Adrenal gland (tissue), 9 donors: ENCODE measurements at regions not wholly inside any gene's neighbourhood (a gene's known extent, or its start where the extent isn't known, plus 50 kb on each side); places are given as distances from the start of the nearest gene placed in this dataset.

ENCODE experiments used
- DNase-seq, 7 donors: peaks; one replicate each; pipeline ENCODE4 v3.0.0-alpha.2; 2019 to 2020
- H3K27ac ChIP-seq, 5 donors: fragments of 200-600 bp; sonication (generic) in 4 of 5; 1 replicate in 3 of 5; 2 replicates in 2 of 5; pipeline versions ENCODE4 v1.5.1 to v1.8.0; 2016 to 2020; ENCODE audit warnings: mild to moderate bottlenecking in 1 of 5
- H3K27me3 ChIP-seq: fragments of 200-600 bp; 2 replicates; pipeline ENCODE4 v1.8.0; 2021
- H3K36me3 ChIP-seq, 2 donors: fragments of 200-600 bp; replicated peaks in 1 of 2; 1 replicate in 1 of 2; 2 replicates in 1 of 2; pipeline versions ENCODE4 v1.5.1 to v1.8.0; 2018 to 2022
- H3K4me1 ChIP-seq, 2 donors: fragments of 200-600 bp; replicated peaks in 1 of 2; 1 replicate in 1 of 2; 2 replicates in 1 of 2; pipeline versions ENCODE4 v1.5.1 to v1.8.0; 2018 to 2021
- H3K4me3 ChIP-seq, 4 donors: fragments of 200-600 bp; sonication (generic) in 3 of 4; one replicate each; pipeline ENCODE4 v1.5.1; 2016 to 2018
- H3K9me3 ChIP-seq, 3 donors: fragments of 200-600 bp; sonication (generic) in 1 of 3; replicated peaks in 1 of 3; 1 replicate in 2 of 3; 2 replicates in 1 of 3; pipeline versions ENCODE4 v1.5.1 to v1.8.0; 2016 to 2021
- POLR2A ChIP-seq, 2 donors: fragments of 450-650 bp; IDR thresholded peaks; one replicate each; pipeline ENCODE4 v1.6.1; 2017; ENCODE audit warnings: antibody characterized with exemption in 2 of 2, mild to moderate bottlenecking in 2 of 2, moderate library complexity in 1 of 2
- WGBS, 4 donors: extraction: QIAGEN DNeasy Blood & Tissue Kit in 2 of 4; methylation state at CpG; one replicate each; pipeline versions ENCODE4 v1.1.5 to v1.1.7; 2013 to 2017; 5-methylcytosine and 5-hydroxymethylcytosine counted together
- intact Hi-C, 2 donors: fragments of 100-400 bp; cut with DNase I; formaldehyde crosslinking; loops; one replicate each; pipeline versions ENCODE4 v1.14.1 to v1.15.0; 2022 to 2023
- TF ChIP-seq, protein P1 (sequence below), 6 experiments: fragments of 450-650 bp in 4 of 6; fragments of 200-600 bp in 2 of 6; sonication (generic) in 1 of 6; IDR thresholded peaks; 1 replicate in 5 of 6; 2 replicates in 1 of 6; pipeline versions ENCODE4 v1.5.1 to v1.8.0; 2016 to 2021; ENCODE audit warnings: antibody characterized with exemption in 6 of 6, mild to moderate bottlenecking in 2 of 6, moderate library complexity in 1 of 6
- donor health status: healthy with polysubstance abuse.
- donor health status: Bipolar disorder and iron deficiency.
- donor health status: DM: yes; HTN: yes; CAD: no.
- donor health status: DM: no; HTN: no; CAD: no.
- donor health status: DM: no; HTN: no; CAD: no.

DNA sequence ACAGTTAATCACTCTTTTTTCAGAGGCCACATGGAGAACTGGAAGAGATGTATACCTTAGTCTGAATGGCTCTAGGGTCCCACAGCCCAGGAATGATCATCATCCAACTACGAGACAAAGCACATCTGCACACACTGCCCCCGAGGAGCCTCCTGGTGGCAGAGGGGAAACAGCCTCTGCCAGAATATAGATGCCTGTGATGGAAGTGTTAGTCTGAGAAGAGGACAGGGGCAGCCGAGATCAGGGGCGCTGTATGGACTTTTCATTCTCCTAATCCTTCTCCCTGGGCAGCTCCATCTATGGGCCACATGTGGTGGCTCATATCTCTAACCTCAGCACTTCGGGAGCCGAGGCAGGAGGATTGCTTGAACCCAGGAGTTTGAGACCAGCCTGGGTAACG, 82.8 kb upstream of the CAPRIN2 start:
- 57 to 81% (median 63%) methylated on average over 7 of the region's 7 CpGs for WGBS, 4 donors
- intact Hi-C loops: no loop called here
- TF ChIP-seq, protein P1, sequence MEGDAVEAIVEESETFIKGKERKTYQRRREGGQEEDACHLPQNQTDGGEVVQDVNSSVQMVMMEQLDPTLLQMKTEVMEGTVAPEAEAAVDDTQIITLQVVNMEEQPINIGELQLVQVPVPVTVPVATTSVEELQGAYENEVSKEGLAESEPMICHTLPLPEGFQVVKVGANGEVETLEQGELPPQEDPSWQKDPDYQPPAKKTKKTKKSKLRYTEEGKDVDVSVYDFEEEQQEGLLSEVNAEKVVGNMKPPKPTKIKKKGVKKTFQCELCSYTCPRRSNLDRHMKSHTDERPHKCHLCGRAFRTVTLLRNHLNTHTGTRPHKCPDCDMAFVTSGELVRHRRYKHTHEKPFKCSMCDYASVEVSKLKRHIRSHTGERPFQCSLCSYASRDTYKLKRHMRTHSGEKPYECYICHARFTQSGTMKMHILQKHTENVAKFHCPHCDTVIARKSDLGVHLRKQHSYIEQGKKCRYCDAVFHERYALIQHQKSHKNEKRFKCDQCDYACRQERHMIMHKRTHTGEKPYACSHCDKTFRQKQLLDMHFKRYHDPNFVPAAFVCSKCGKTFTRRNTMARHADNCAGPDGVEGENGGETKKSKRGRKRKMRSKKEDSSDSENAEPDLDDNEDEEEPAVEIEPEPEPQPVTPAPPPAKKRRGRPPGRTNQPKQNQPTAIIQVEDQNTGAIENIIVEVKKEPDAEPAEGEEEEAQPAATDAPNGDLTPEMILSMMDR (IDR thresholded peaks at IDR 0.05): no peak
- no peak for TF ChIP-seq POLR2A (IDR thresholded peaks at IDR 0.05)

GRCh38 chr12:30836656-30837445, 82.1 kb upstream of the CAPRIN2 start:
- TF ChIP-seq, protein P1 (IDR thresholded peaks at IDR 0.05): no peak
- no peak for TF ChIP-seq POLR2A (IDR thresholded peaks at IDR 0.05)
- 65 to 78% (median 70%) methylated on average over 12 of the region's 12 CpGs for WGBS, 4 donors

More for the DNA sequence above, 82.8 kb upstream of the CAPRIN2 start:
- no peak for DNase-seq
- Histone ChIP-seq H3K4me1 (no peaks in the 10 kb centered on the region), H3K27me3 (no peaks in the 10 kb centered on the region), H3K4me3 (no peak overlapping the region), H3K9me3 (no peaks in the 10 kb centered on the region), H3K27ac (no peak overlapping the region), H3K36me3 (no peaks in the 10 kb centered on the region)

GRCh38 chr12:30835216-30835615, 80.5 kb upstream of the CAPRIN2 start:
- intact Hi-C loops: no loop called here
- Histone ChIP-seq H3K36me3 (no peaks in the 10 kb centered on the region), H3K27me3 (no peaks in the 10 kb centered on the region), H3K9me3 (no peaks in the 10 kb centered on the region), H3K4me1 (no peaks in the 10 kb centered on the region), H3K27ac (no peak overlapping the region), H3K4me3 (no peak overlapping the region)
- no peak for DNase-seq
- 79 to 82% (median 81%) methylated on average over 4 of the region's 4 CpGs for WGBS, 4 donors
- TF ChIP-seq, protein P1 (IDR thresholded peaks at IDR 0.05): no peak
- no peak for TF ChIP-seq POLR2A (IDR thresholded peaks at IDR 0.05)

More at GRCh38 chr12:30836656-30837445, 82.1 kb upstream of the CAPRIN2 start:
- no peak overlapping the region for H3K4me3 ChIP-seq
- H3K4me1 ChIP-seq: no peaks in the 10 kb centered on the region
- intact Hi-C loops: no loop called here
- H3K27ac ChIP-seq: no peak overlapping the region
- no peaks in the 10 kb centered on the region for H3K36me3 ChIP-seq
- DNase-seq: no peak
- H3K27me3 ChIP-seq: no peaks in the 10 kb centered on the region
- H3K9me3 ChIP-seq: no peaks in the 10 kb centered on the region

DNA sequence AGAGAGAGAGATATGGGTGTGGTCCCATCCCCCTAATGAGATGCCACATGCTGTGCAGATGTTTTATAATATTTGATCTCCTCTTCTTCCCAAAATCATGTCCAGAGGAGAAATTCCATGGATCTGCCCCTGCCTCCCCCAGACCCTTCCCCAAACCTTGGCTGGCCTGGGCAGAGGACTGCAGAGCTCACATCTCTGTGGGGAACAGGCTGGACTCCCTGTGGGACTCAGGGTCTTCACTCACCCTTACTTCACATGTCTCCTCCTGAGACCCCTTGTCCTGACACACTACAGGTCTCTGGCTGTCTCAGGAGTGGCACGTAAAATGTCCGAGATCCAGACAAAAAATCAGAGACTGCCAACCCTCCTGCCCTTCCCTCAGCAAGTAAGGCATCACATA, 76.0 kb upstream of the CAPRIN2 start:
- intact Hi-C loops: no loop called here
- no peaks in the 10 kb centered on the region for H3K9me3 ChIP-seq
- TF ChIP-seq POLR2A (IDR thresholded peaks at IDR 0.05): no peak
- TF ChIP-seq, protein P1 (IDR thresholded peaks at IDR 0.05): no peak

More for the DNA sequence above, 76.0 kb upstream of the CAPRIN2 start:
- Histone ChIP-seq H3K36me3 (no peaks in the 10 kb centered on the region), H3K27me3 (no peaks in the 10 kb centered on the region), H3K27ac (no peak overlapping the region), H3K4me3 (no peak overlapping the region), H3K4me1 (no peaks in the 10 kb centered on the region)
- DNase-seq: no peak
- 80 to 96% (median 90%) methylated on average over 1 to 2 of the region's 2 CpGs for WGBS, 4 donors
